ENCODE measurements at regions not wholly inside any gene's neighbourhood (a gene's known extent, or its start where the extent isn't known, plus 50 kb on each side); places are given as distances from the start of the nearest gene placed in this dataset.
"Not testable (repeated sequence)": the region's sequence is repeated elsewhere in the genome, so short reads cannot be mapped to it uniquely, and the experiment has no call there.

- not testable (repeated sequence) for DNase-seq
Observed at GRCh38 chr3:192968901-192969300, 51.2 kb upstream of the MB21D2 start.

GRCh38 chr3:192980632-192981031, 63.0 kb upstream of the MB21D2 start:
- DNase-seq = no peak

GRCh38 chr3:192986379-192986778, 68.7 kb upstream of the MB21D2 start:
- DNase-seq = no peak

- DNase-seq = no peak
Observed at GRCh38 chr3:192991356-192991755, 73.7 kb upstream of the MB21D2 start.

GRCh38 chr3:192992361-192992760, 74.7 kb upstream of the MB21D2 start:
- DNase-seq = no peak

- no peak for DNase-seq
Observed at GRCh38 chr3:192993411-192993810, 75.8 kb upstream of the MB21D2 start.

- not testable (repeated sequence) for DNase-seq
Observed at GRCh38 chr3:193001113-193001512, 83.5 kb upstream of the MB21D2 start.

- not testable (repeated sequence) for DNase-seq
Observed at GRCh38 chr3:193003624-193004023, 86.0 kb upstream of the MB21D2 start.

GRCh38 chr3:193008654-193009053, 91.0 kb upstream of the MB21D2 start:
- no peak for DNase-seq

GRCh38 chr3:193010191-193010590, 92.5 kb upstream of the MB21D2 start:
- DNase-seq = no peak

GRCh38 chr3:193011958-193012357, 94.3 kb upstream of the MB21D2 start:
- DNase-seq = no peak

- DNase-seq = no peak
Observed at GRCh38 chr3:193014902-193015301, 97.2 kb upstream of the MB21D2 start.

- no peak for DNase-seq
Observed at GRCh38 chr3:193016437-193016901, 98.8 kb upstream of the MB21D2 start.

GRCh38 chr3:193021506-193022010, 103.9 kb upstream of the MB21D2 start:
- DNase-seq = no peak

- DNase-seq = no peak
Observed at GRCh38 chr3:193023218-193023617, 105.6 kb upstream of the MB21D2 start.

- no peak for DNase-seq
Observed at GRCh38 chr3:193028258-193028657, 110.6 kb upstream of the MB21D2 start.

- DNase-seq = no peak
Observed at GRCh38 chr3:193029800-193030199, 112.1 kb upstream of the MB21D2 start.

- no peak for DNase-seq
Observed at GRCh38 chr3:193030276-193030675, 112.6 kb upstream of the MB21D2 start.

- no peak for DNase-seq
Observed at GRCh38 chr3:193031911-193032310, 114.3 kb upstream of the MB21D2 start.

- no peak for DNase-seq
Observed at GRCh38 chr3:193033226-193033780, 115.6 kb upstream of the MB21D2 start.

GRCh38 chr3:193037828-193038227, 120.2 kb upstream of the MB21D2 start:
- not testable (repeated sequence) for DNase-seq

- DNase-seq = no peak
Observed at GRCh38 chr3:193039058-193039457, 121.4 kb upstream of the MB21D2 start.

GRCh38 chr3:193040836-193041672, 123.4 kb upstream of the MB21D2 start:
- DNase-seq = no peak

GRCh38 chr3:193046371-193046770, 128.7 kb upstream of the MB21D2 start:
- DNase-seq = no peak
